MCF 10A (cell line): ENCODE measurements at regions not wholly inside any gene's neighbourhood (a gene's known extent, or its start where the extent isn't known, plus 50 kb on each side); places are given as distances from the start of the nearest gene placed in this dataset.

Experiments
- BruUV-seq: library from RNA; stranded (reverse); fragments of 400-500 nt; replicated peaks from 2 replicates; lab custom pipeline; 2021; lab: Mats Ljungman, UMichigan
- CTCF ChIA-PET: fragments of 300-600 bp; sonication (Branson Sonifier 250); formaldehyde crosslinking; extraction: SDS; loops from one replicate; lab custom pipeline; 2021; ENCODE audit warnings: antibody characterized with exemption, inconsistent platforms; lab: Yijun Ruan, JAX
- POLR2A ChIA-PET: fragments of 300-600, 350-650 bp; sonication (Branson Sonifier 250); formaldehyde crosslinking; extraction: SDS; loops from one replicate; lab custom pipeline; 2020; ENCODE audit warnings: antibody characterized with exemption, inconsistent platforms; lab: Yijun Ruan, JAX
- DNase-seq: peaks from one replicate; pipeline ENCODE4 v3.0.0-alpha.2; 2018; ENCODE audit not compliant: unreplicated experiment
- H3K27ac Mint-ChIP-seq: one replicate; pipeline ENCODE4 v1.8.0; 2022; ENCODE audit warnings: mild to moderate bottlenecking, low read depth, mixed read lengths; ENCODE audit not compliant: unreplicated experiment
- H3K27me3 Mint-ChIP-seq: one replicate; pipeline ENCODE4 v1.8.0; 2022; ENCODE audit warnings: mixed read lengths; ENCODE audit not compliant: insufficient read depth, unreplicated experiment
- H3K36me3 Mint-ChIP-seq: one replicate; pipeline ENCODE4 v1.8.0; 2022; ENCODE audit warnings: mild to moderate bottlenecking, moderate library complexity, mixed read lengths; ENCODE audit not compliant: insufficient read depth, unreplicated experiment
- H3K4me1 Mint-ChIP-seq: one replicate; pipeline ENCODE4 v1.8.0; 2022; ENCODE audit warnings: mixed read lengths; ENCODE audit not compliant: insufficient read depth, unreplicated experiment
- H3K4me3 Mint-ChIP-seq: one replicate; pipeline ENCODE4 v1.8.0; 2022; ENCODE audit warnings: mild to moderate bottlenecking, moderate library complexity, mixed read lengths; ENCODE audit not compliant: unreplicated experiment
- H3K9me3 Mint-ChIP-seq: one replicate; pipeline ENCODE4 v1.8.0; 2022; ENCODE audit warnings: mixed read lengths; ENCODE audit not compliant: unreplicated experiment
- intact Hi-C: fragments of 100-400 bp; cut with micrococcal nuclease; formaldehyde crosslinking; loops from 2 replicates; pipeline ENCODE4 v1.14.1; 2022
- TF ChIP-seq, protein P1 (sequence below): fragments of 200-600 bp; IDR thresholded peaks from one replicate; pipeline ENCODE4 v1.8.0; 2022; ENCODE audit warnings: antibody characterized with exemption, mild to moderate bottlenecking; ENCODE audit not compliant: unreplicated experiment

DNA sequence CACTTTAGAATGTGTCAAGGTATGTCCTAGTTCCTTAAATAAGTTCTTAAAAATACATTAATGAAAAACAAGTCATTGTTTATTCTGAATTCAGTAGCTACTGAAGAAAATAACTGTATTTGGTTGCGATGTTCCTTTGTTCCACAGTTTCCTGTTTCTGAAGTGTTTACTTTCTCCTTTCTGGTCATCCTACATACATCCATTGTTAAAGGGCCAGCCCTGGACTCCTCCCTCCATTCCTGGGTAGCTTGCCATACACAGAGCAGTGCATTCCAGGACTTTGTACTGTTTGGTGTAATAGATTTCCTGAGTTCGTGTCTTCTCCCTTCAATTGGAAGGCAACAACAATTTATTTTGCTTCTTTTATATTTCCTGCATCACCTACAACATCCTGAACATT is 845.4 kb upstream of the CXADR start:
- Mint-ChIP-seq H3K27ac (no peak overlapping the region), H3K27me3 (no peaks in the 10 kb centered on the region), H3K9me3 (no peaks in the 10 kb centered on the region), H3K4me3 (no peak overlapping the region), H3K36me3 (no peaks in the 10 kb centered on the region), H3K4me1 (no peaks in the 10 kb centered on the region)
- TF ChIP-seq, protein P1, sequence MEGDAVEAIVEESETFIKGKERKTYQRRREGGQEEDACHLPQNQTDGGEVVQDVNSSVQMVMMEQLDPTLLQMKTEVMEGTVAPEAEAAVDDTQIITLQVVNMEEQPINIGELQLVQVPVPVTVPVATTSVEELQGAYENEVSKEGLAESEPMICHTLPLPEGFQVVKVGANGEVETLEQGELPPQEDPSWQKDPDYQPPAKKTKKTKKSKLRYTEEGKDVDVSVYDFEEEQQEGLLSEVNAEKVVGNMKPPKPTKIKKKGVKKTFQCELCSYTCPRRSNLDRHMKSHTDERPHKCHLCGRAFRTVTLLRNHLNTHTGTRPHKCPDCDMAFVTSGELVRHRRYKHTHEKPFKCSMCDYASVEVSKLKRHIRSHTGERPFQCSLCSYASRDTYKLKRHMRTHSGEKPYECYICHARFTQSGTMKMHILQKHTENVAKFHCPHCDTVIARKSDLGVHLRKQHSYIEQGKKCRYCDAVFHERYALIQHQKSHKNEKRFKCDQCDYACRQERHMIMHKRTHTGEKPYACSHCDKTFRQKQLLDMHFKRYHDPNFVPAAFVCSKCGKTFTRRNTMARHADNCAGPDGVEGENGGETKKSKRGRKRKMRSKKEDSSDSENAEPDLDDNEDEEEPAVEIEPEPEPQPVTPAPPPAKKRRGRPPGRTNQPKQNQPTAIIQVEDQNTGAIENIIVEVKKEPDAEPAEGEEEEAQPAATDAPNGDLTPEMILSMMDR: no peak
- CTCF ChIA-PET: interaction anchor here (1.0 kb wide), 1 partner anchor 11 kb away, joined by 3 read pairs; no protein-coding TSS in a partner anchor
- intact Hi-C loops: no loop called here
- POLR2A ChIA-PET: no interaction called here
- no TSS peak for BruUV-seq
- no peak for DNase-seq

GRCh38 chr21:16674949-16675348 is 837.9 kb upstream of the CXADR start:
- Mint-ChIP-seq H3K4me3 (no peak overlapping the region), H3K4me1 (no peaks in the 10 kb centered on the region), H3K27me3 (no peaks in the 10 kb centered on the region), H3K36me3 (peaks cover 5% of the 10 kb centered on the region), H3K9me3 (peaks cover 6% of the 10 kb centered on the region), H3K27ac (no peak overlapping the region)
- TF ChIP-seq, protein P1: no peak
- no peak for DNase-seq
- no TSS peak for BruUV-seq
- POLR2A ChIA-PET: no interaction called here
- CTCF ChIA-PET: no interaction called here
- intact Hi-C loops: no loop called here

- ChIA-PET POLR2A (no interaction called here), CTCF (no interaction called here)
- TF ChIP-seq, protein P1: no peak
- BruUV-seq: no TSS peak
- Mint-ChIP-seq H3K4me3 (no peak overlapping the region), H3K36me3 (peaks cover 5% of the 10 kb centered on the region), H3K9me3 (peaks cover 6% of the 10 kb centered on the region), H3K4me1 (no peaks in the 10 kb centered on the region), H3K27me3 (no peaks in the 10 kb centered on the region), H3K27ac (no peak overlapping the region)
- no peak for DNase-seq
- intact Hi-C loops: no loop called here
Observed at GRCh38 chr21:16676391-16676790, 836.5 kb upstream of the CXADR start.

DNA sequence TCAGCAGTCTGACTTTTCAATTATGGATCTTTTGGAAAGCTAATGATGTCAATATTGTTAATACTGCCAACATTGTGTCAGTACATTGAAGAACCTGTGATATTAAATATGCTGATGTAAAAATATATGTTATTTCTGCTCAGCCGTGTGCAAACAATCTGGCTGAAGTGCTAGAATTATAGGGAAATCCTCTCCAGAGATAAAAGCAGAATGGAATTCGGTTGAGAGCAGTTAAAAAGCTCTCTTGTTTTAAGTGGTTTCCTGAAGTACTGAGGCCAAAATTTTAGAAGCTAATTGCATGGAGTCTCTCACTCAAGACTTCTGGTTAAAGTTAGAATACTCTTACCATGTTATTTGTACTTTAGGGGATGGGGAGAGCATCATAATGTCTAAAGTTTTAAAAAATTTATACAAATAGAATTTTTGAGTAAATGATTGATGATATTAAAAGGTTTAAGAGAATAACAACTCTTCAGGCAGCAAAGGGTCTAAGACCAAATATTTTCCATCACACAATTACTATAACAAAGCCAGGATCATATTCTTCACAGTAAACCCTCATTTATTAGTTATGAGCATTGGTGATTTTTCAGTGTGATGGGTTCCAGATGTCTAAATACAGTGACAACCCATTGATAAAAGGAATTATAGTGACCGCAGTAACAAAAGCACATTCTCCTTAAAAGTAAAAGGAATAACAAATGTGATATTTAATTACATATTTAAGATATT is 834.2 kb upstream of the CXADR start:
- intact Hi-C loops: no loop called here
- H3K4me3 Mint-ChIP-seq: no peak overlapping the region
- peaks cover 5% of the 10 kb centered on the region for H3K36me3 Mint-ChIP-seq
- H3K9me3 Mint-ChIP-seq: peaks cover 6% of the 10 kb centered on the region
- no peaks in the 10 kb centered on the region for H3K27me3 Mint-ChIP-seq
- no peaks in the 10 kb centered on the region for H3K4me1 Mint-ChIP-seq
- TF ChIP-seq, protein P1: no peak
- POLR2A ChIA-PET: no interaction called here
- no peak for DNase-seq
- BruUV-seq: no TSS peak
- no peak overlapping the region for H3K27ac Mint-ChIP-seq
- CTCF ChIA-PET: interaction anchor here (1.0 kb wide), 1 partner anchor 11 kb away, joined by 3 read pairs; no protein-coding TSS in a partner anchor
